AG09319 (cell line): ENCODE measurements at regions not wholly inside any gene's neighbourhood (a gene's known extent, or its start where the extent isn't known, plus 50 kb on each side); places are given as distances from the start of the nearest gene placed in this dataset.

Experiments used
- DNase-seq: peaks from one replicate; pipeline ENCODE4 v3.0.0-alpha.2; 2010; ENCODE audit warnings: low read depth; ENCODE audit errors: extremely low read depth
- TF ChIP-seq, protein P1 (sequence below): IDR thresholded peaks from 2 replicates; pipeline ENCODE4 v1.5.1; 2011; ENCODE audit warnings: low read depth, mild to moderate bottlenecking, inconsistent platforms, low read length, moderate library complexity

DNA sequence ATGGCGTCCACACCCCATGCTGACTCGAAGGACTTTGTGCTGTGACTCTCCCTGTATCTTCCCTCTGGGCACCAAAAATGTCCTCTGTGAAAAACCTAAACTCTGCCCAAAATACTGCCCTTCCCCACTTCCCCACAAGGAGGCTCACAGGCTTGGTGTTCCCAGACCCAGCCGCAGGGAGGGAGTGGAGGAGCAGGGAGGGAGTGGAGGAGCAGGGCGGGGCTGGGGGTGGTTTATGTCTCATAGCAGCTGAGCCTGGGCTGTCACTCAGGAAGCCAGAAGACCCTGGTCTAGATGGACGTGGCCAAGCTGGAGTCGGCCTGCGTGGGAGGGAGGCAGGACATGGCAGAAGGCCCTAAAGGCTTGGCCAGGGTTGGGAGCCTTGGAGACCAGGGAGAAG is 461.7 kb downstream of the PTPRU start:
- TF ChIP-seq, protein P1, sequence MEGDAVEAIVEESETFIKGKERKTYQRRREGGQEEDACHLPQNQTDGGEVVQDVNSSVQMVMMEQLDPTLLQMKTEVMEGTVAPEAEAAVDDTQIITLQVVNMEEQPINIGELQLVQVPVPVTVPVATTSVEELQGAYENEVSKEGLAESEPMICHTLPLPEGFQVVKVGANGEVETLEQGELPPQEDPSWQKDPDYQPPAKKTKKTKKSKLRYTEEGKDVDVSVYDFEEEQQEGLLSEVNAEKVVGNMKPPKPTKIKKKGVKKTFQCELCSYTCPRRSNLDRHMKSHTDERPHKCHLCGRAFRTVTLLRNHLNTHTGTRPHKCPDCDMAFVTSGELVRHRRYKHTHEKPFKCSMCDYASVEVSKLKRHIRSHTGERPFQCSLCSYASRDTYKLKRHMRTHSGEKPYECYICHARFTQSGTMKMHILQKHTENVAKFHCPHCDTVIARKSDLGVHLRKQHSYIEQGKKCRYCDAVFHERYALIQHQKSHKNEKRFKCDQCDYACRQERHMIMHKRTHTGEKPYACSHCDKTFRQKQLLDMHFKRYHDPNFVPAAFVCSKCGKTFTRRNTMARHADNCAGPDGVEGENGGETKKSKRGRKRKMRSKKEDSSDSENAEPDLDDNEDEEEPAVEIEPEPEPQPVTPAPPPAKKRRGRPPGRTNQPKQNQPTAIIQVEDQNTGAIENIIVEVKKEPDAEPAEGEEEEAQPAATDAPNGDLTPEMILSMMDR, result peak; percentile 85
- DNase-seq, result no peak

DNA sequence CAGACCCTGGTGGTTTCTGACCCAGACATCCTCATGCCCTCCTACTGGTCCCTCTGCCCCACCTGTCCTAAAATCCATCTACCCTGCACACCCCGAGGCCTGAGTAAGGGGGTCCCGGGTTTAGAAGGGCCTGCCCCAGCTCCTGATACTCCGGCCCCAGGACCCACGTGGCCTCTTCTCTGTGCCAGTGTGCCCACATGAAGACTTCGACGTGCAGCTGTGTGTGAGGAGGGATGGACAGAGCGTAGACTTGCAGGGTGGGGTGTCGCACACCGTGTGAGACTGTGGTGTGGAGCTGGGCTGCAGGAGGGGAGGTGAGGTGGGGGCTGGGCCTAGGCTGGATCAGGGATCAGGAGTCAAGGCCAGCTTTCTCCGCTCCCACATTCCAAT is 461.1 kb downstream of the PTPRU start:
- no peak for DNase-seq
- TF ChIP-seq, protein P1, result no peak

DNA sequence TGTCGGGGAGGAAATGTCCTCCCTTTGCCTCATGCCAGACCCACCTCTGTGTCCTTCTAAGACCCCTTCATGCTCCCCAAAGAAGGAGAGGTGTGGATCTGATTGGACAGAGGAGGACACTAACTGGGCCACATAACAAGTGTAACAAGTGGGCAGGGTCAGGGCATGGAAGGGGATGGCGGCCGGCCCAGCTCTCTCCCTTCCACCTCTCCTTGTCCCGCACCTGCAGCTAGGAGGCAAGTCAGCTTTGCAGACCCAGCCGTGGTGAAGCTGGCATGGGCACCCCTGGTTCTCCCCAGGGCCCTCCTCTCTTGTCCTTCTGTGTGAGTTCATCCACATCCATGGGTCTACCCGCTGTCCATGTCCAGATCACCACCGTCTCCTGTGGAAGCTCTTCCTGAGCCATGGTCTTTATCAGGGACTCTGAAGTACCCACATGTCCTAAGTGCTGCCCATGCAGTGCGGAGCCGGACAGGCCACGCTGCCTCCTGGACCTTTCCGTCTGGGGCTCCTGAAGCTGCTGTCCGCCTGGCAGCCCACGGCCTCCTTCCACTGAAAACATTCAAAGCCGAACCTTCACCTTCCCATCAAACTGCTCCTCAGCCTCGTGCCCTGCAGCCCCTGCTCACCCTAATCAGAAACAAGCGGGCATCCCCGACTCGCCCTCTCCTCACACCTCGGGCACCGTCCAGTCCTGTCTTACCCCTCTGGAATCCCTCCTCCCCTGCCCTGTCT is 460.5 kb downstream of the PTPRU start:
- DNase-seq, result no peak
- TF ChIP-seq, protein P1, result no peak

DNA sequence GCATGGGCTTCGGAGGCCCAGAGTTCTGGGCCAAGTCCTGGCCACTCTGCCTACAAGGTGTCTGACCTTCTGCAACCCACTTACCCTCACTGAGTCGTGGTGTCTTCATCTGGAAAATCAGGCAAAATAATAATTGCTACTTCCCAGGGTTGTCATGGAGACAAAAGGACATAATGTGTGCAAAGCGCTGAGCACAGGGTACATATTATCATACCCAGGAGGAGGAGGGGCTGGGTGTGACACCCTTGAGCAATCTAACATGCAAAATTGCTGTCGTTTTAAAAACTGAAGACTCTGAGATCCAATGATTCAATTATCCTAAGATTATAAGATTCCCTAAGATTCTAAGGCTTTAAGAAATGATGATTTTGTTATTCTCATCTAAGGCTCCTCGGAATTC is 459.5 kb downstream of the PTPRU start:
- no peak for DNase-seq
- TF ChIP-seq, protein P1, result no peak

DNA sequence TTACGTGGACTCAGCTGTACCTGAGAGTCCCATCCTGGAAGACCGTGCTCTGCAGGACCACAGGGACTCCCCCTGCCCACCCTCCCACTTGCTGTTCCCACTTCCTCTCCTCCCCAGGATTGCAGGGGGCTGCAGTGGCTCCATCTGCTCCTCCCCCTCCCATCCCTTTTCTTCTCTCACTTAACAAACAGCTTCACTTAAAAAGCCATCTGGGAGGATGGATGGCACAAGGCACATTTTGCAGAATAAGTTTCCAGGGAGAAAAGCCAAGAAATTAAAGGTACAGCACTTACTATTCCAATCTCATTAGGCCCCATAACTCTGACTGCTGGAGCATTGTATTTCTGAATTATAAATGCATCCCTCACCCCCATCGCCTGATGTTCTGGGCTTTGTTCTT is 458.7 kb downstream of the PTPRU start:
- TF ChIP-seq, protein P1, result no peak
- no peak for DNase-seq

DNA sequence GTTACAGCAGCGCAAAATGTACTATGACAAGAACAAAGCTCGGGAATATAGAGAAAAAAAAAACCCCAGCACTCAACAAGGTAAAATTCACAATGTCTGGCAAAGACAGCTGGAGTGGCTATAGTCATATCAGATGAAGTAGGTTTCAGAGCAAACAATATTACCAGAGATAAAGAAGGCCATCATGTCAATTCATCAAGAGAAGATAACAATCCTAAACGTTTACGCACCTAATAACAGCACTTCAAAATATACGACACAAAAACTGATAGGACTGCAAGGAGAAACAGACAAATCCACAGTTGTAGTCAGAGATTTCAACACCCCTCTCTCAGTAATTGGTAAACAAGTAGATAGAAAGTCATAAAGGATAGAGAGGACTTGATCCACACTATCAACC is 455.2 kb downstream of the PTPRU start:
- DNase-seq, result no peak
- TF ChIP-seq, protein P1, result no peak

DNA sequence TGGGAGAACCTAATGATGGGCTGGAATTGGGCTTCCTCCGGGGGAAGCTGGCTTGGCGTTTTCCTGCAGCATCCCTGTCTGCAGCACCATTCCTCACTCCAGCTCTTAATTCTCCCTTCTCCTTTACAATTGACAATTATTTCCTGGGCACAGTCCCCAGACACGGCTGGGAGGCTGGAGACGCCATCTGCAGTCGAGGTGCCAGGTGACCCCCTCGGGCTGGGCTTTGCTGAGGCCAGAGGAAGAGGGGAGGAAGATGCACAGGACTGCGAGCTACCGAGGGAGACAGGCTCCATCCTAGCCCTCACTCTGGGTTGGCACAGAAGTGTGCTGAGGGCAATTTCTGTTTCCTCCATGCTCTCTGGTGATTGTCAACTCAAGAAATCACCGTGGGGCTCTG is 453.8 kb downstream of the PTPRU start:
- no peak for DNase-seq
- TF ChIP-seq, protein P1, result no peak
